Effector memory CD8-positive, alpha-beta T cell (primary cell): ENCODE measurements at regions not wholly inside any gene's neighbourhood (a gene's known extent, or its start where the extent isn't known, plus 50 kb on each side); places are given as distances from the start of the nearest gene placed in this dataset.
"Not testable (repeated sequence)": the region's sequence is repeated elsewhere in the genome, so short reads cannot be mapped to it uniquely, and the experiment has no call there.

Experiments used
- ATAC-seq: fragments of 150-1000 bp; cut with Tn5 transposase; replicated peaks from 2 replicates; pipeline ENCODE4 v1.10.0; 2021; ENCODE audit warnings: mild to moderate bottlenecking, moderate library complexity
- DNase-seq, 3 experiments: peaks; one replicate each; pipeline ENCODE4 v3.0.0; 2021
- H3K27ac Mint-ChIP-seq, 2 donors: one replicate each; pipeline ENCODE4 v1.8.0; 2022; ENCODE audit warnings: mild to moderate bottlenecking in 2 of 2, mixed read lengths in 2 of 2, moderate library complexity in 2 of 2
- H3K27me3 Mint-ChIP-seq, 2 donors: one replicate each; pipeline ENCODE4 v1.8.0; 2022; ENCODE audit warnings: mixed read lengths in 2 of 2
- H3K36me3 Mint-ChIP-seq: one replicate; pipeline ENCODE4 v1.8.0; 2022; ENCODE audit warnings: mild to moderate bottlenecking, moderate library complexity, mixed read lengths; ENCODE audit not compliant: insufficient read depth
- H3K4me1 Mint-ChIP-seq, 2 donors: one replicate each; pipeline ENCODE4 v1.8.0; 2022; ENCODE audit warnings: low read depth in 2 of 2, mixed read lengths in 2 of 2
- H3K4me3 Mint-ChIP-seq, 2 donors: one replicate each; pipeline ENCODE4 v1.8.0; 2022; ENCODE audit warnings: mild to moderate bottlenecking in 2 of 2, mixed read lengths in 2 of 2, moderate library complexity in 2 of 2
- H3K9me3 Mint-ChIP-seq, 2 donors: one replicate each; pipeline ENCODE4 v1.8.0; 2022; ENCODE audit warnings: mixed read lengths in 2 of 2

- not testable (repeated sequence) for ATAC-seq, H3K4me1 Mint-ChIP-seq, H3K36me3 Mint-ChIP-seq, DNase-seq, H3K27me3 Mint-ChIP-seq, H3K4me3 Mint-ChIP-seq, H3K27ac Mint-ChIP-seq, H3K9me3 Mint-ChIP-seq
Observed at GRCh38 chr14:82994547-82994946, 1460.9 kb upstream of the SEL1L start.

GRCh38 chr14:82999802-83000201 lies 1466.1 kb upstream of the SEL1L start:
- Mint-ChIP-seq H3K27ac (no peak overlapping the region), H3K27me3 (no peaks in the 10 kb centered on the region), H3K9me3 (peaks cover 0 to 7% of the 10 kb centered on the region in 2 donors), H3K4me1 (no peaks in the 10 kb centered on the region), H3K4me3 (no peak overlapping the region), H3K36me3 (no peaks in the 10 kb centered on the region)
- DNase-seq = no peak
- ATAC-seq = no peak

DNA sequence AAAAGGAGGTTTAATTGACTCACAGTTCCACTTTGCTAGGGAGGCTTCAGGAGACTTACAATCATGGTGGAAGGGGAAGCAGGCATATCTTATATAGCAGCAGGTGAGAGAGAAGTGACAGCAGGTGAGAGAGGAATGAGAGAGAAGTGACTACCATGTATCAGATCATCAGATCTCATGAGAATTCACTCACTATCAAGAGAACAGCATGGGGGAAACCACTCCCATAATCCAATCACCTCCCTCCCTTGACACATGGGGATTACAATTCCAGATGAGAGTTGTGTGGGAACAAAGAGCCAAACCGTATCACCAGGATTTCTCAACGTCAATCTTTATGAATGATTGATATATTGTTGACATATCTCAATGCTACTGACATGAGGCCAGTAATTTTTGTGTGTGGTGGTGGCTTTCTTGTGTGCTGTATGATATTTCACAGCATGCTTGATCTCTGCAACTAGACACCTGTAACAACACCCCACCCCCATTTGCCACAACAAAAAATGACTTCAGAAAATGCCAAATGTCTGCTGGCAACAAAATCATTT lies 1470.9 kb upstream of the SEL1L start:
- no peak overlapping the region for H3K27ac Mint-ChIP-seq
- H3K36me3 Mint-ChIP-seq = no peaks in the 10 kb centered on the region
- H3K27me3 Mint-ChIP-seq = no peaks in the 10 kb centered on the region
- ATAC-seq = no peak
- H3K4me1 Mint-ChIP-seq = no peaks in the 10 kb centered on the region
- no peak for DNase-seq
- no peak overlapping the region for H3K4me3 Mint-ChIP-seq
- H3K9me3 Mint-ChIP-seq = peaks cover 11 to 23% of the 10 kb centered on the region in 2 donors

DNA sequence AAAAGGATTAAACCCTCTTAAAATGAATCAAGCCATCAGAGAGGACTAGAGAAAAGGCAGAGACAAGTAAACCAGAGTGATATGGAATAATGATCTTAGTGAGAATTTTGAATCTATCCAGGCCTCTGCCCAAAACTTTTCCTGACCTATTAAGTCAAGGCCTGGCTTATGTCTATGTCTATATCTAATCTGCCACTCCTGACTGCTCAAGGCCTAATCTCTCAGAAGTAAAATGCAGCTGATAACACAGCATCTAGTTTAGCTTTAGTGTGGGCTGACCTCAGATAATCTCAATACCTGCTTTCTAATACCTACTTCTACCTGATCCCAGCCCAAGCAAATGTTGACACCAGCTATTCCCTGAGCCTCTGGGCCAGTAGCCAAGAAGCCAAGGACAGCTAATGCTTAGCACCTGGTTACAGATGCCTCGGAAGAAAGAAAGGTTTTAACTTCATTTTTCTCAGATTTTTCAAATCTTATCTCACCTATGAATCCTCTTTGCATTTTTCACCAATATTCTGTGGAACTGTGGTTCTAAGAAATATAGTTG lies 1472.5 kb upstream of the SEL1L start:
- Mint-ChIP-seq H3K4me3 (no peak overlapping the region), H3K4me1 (no peaks in the 10 kb centered on the region), H3K27ac (no peak overlapping the region), H3K9me3 (peaks cover 7 to 35% of the 10 kb centered on the region in 2 donors), H3K36me3 (no peaks in the 10 kb centered on the region), H3K27me3 (no peaks in the 10 kb centered on the region)
- DNase-seq (no peak), ATAC-seq (no peak)

DNA sequence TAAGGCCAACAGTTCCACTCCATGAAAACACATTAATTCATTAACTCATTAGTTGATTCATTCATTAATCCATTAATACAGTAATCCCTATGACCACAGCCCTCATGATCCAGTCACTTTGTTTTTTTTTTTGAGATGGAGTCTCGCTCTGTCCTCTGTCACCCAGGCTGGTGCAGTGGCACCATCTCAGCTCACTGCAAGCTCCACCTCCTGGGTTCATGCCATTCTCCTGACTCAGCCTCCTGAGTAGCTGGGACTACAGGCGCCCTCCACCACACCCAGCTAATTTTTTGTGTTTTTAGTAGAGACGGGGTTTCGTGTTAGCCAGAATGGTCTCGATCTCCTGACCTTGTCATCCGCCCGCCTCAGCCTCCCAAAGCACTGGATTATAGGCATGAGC lies 1473.4 kb upstream of the SEL1L start:
- H3K36me3 Mint-ChIP-seq, DNase-seq, H3K27me3 Mint-ChIP-seq, H3K4me1 Mint-ChIP-seq, H3K4me3 Mint-ChIP-seq, ATAC-seq, H3K27ac Mint-ChIP-seq: not testable (repeated sequence)
- peaks cover 10 to 35% of the 10 kb centered on the region in 2 donors for H3K9me3 Mint-ChIP-seq

DNA sequence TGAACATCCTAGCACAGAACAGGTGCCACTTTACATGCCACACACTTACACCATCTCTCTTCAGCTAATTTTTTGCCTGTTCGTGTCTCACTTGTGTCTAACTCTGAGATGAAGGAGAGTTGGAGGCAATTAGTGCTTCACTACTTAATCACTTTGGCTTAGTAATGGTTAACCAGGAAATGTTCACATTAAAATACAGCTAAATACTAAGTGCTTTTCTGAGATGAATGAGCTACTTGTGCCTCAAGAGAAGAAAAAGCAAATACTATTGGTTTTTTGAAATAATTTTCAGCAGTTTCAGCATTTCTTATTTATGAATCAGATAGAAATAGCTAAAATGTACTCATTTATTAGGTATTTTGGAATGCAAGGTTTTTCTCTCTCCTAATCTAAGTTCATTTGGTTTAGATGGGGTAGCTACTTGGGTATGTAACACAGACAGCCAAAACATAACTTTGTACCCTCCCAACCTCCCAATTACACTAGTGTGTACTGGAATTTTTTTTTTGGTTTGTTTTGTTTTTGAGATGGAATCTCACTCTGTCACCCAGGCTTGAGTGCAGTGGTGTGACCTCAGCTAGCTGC lies 1474.1 kb upstream of the SEL1L start:
- Mint-ChIP-seq H3K4me3 (no peak overlapping the region), H3K9me3 (peaks cover 10 to 35% of the 10 kb centered on the region in 2 donors), H3K27me3 (no peaks in the 10 kb centered on the region), H3K36me3 (no peaks in the 10 kb centered on the region), H3K27ac (no peak overlapping the region), H3K4me1 (no peaks in the 10 kb centered on the region)
- ATAC-seq (no peak), DNase-seq (no peak)

- no peak overlapping the region for H3K4me3 Mint-ChIP-seq
- H3K9me3 Mint-ChIP-seq = peaks cover 18 to 28% of the 10 kb centered on the region in 2 donors
- H3K36me3 Mint-ChIP-seq = no peaks in the 10 kb centered on the region
- no peaks in the 10 kb centered on the region for H3K27me3 Mint-ChIP-seq
- ATAC-seq (no peak), DNase-seq (no peak)
- no peaks in the 10 kb centered on the region for H3K4me1 Mint-ChIP-seq
- H3K27ac Mint-ChIP-seq = no peak overlapping the region
Observed at GRCh38 chr14:83017296-83017695, 1483.6 kb upstream of the SEL1L start.

- H3K4me1 Mint-ChIP-seq = no peaks in the 10 kb centered on the region
- no peak overlapping the region for H3K27ac Mint-ChIP-seq
- no peaks in the 10 kb centered on the region for H3K27me3 Mint-ChIP-seq
- peaks cover 9 to 20% of the 10 kb centered on the region in 2 donors for H3K9me3 Mint-ChIP-seq
- ATAC-seq (no peak), DNase-seq (no peak)
- H3K4me3 Mint-ChIP-seq = no peak overlapping the region
- no peaks in the 10 kb centered on the region for H3K36me3 Mint-ChIP-seq
Observed at GRCh38 chr14:83019744-83020414, 1486.2 kb upstream of the SEL1L start.

- no peak overlapping the region for H3K27ac Mint-ChIP-seq
- no peaks in the 10 kb centered on the region for H3K27me3 Mint-ChIP-seq
- no peak for DNase-seq
Observed at GRCh38 chr14:83021323-83021722, 1487.7 kb upstream of the SEL1L start.

DNA sequence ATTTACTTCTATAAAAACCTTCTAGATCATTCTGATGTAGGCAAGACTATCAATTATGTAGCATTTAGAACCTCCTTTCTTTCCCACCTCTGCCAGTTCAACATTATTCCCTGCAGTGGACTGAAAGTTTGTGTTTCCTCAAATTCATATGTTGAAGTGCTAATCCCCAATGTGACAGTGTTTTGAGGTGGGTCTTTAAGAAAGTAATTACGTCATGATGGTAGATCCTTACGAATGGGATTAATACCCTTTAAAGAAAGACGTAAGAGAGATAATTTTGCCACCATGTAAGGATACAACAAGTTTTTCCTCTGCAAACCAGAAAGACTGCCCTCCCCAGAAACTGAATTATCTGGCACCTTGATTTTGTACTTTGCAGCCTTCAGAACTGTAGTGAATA lies 1489.7 kb upstream of the SEL1L start:
- Mint-ChIP-seq H3K36me3 (no peaks in the 10 kb centered on the region), H3K9me3 (peaks cover 8 to 9% of the 10 kb centered on the region in 2 donors), H3K4me1 (no peaks in the 10 kb centered on the region), H3K4me3 (no peak overlapping the region), H3K27me3 (no peaks in the 10 kb centered on the region), H3K27ac (no peak overlapping the region)
- ATAC-seq = no peak
- DNase-seq = no peak

More at GRCh38 chr14:83021323-83021722, 1487.7 kb upstream of the SEL1L start:
- H3K9me3 Mint-ChIP-seq = peaks cover 12 to 20% of the 10 kb centered on the region in 2 donors
- no peak overlapping the region for H3K4me3 Mint-ChIP-seq
- H3K36me3 Mint-ChIP-seq = no peaks in the 10 kb centered on the region
- H3K4me1 Mint-ChIP-seq = no peaks in the 10 kb centered on the region
- no peak for ATAC-seq

DNA sequence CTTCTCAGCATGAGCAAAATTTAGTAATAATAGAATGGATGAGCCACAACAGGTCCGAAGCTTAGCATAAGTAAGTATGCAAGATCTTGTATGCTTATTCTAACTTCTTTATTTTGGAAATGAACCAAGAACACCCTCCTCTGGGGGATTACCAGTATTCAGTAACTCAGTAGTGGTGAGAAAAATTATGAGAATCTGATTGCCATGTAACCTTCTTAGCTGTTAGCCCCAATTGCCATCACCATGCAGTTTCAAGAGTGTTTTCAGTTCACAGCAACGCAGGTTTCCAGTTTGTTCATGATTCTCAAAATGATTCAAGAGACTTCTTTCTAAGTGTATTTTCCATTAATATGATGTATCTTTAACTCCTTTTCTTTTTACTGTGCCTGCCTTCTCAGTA lies 1507.6 kb upstream of the SEL1L start:
- H3K9me3 Mint-ChIP-seq = peaks cover 8 to 11% of the 10 kb centered on the region in 2 donors
- H3K36me3 Mint-ChIP-seq = no peaks in the 10 kb centered on the region
- ATAC-seq = no peak
- H3K27ac Mint-ChIP-seq = no peak overlapping the region
- H3K4me3 Mint-ChIP-seq = no peak overlapping the region
- DNase-seq = no peak
- H3K27me3 Mint-ChIP-seq = no peaks in the 10 kb centered on the region
- no peaks in the 10 kb centered on the region for H3K4me1 Mint-ChIP-seq

- ATAC-seq (no peak), DNase-seq (no peak)
- Mint-ChIP-seq H3K4me3 (no peak overlapping the region), H3K4me1 (no peaks in the 10 kb centered on the region), H3K9me3 (peaks cover 6 to 8% of the 10 kb centered on the region in 2 donors), H3K27me3 (no peaks in the 10 kb centered on the region), H3K27ac (no peak overlapping the region), H3K36me3 (no peaks in the 10 kb centered on the region)
Observed at GRCh38 chr14:83042858-83043257, 1509.2 kb upstream of the SEL1L start.

DNA sequence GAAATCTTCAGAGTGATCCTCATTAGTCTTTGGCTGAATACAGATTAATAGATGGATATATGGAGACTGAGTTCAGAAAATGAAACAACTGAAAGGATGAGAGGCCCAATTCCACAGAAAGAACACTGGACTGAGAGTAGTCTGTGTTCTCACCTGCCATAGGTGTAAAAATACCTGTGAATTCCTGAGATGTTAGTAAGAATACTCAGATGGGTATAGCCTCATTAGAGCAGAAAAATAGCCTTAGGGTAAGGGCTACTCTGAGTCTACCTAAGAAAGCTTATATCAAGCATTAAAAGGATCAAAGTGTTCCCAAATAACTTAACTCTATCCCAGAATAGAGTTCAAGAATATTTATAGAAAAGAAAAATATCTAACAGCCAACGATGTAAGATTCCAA lies 1510.3 kb upstream of the SEL1L start:
- H3K4me3 Mint-ChIP-seq = no peak overlapping the region
- ATAC-seq (no peak), DNase-seq (no peak)
- H3K27me3 Mint-ChIP-seq = no peaks in the 10 kb centered on the region
- H3K4me1 Mint-ChIP-seq = no peaks in the 10 kb centered on the region
- H3K27ac Mint-ChIP-seq = no peak overlapping the region
- no peaks in the 10 kb centered on the region for H3K36me3 Mint-ChIP-seq
- H3K9me3 Mint-ChIP-seq = peaks cover 3 to 8% of the 10 kb centered on the region in 2 donors
